MCF 10A (cell line): ENCODE measurements at regions not wholly inside any gene's neighbourhood (a gene's known extent, or its start where the extent isn't known, plus 50 kb on each side); places are given as distances from the start of the nearest gene placed in this dataset.

Experiments
- BruUV-seq: library from RNA; stranded (reverse); fragments of 400-500 nt; replicated peaks from 2 replicates; lab custom pipeline; 2021; lab: Mats Ljungman, UMichigan
- CTCF ChIA-PET: fragments of 300-600 bp; sonication (Branson Sonifier 250); formaldehyde crosslinking; extraction: SDS; loops from one replicate; lab custom pipeline; 2021; ENCODE audit warnings: antibody characterized with exemption, inconsistent platforms; lab: Yijun Ruan, JAX
- POLR2A ChIA-PET: fragments of 300-600, 350-650 bp; sonication (Branson Sonifier 250); formaldehyde crosslinking; extraction: SDS; loops from one replicate; lab custom pipeline; 2020; ENCODE audit warnings: antibody characterized with exemption, inconsistent platforms; lab: Yijun Ruan, JAX
- DNase-seq: peaks from one replicate; pipeline ENCODE4 v3.0.0-alpha.2; 2018; ENCODE audit not compliant: unreplicated experiment
- H3K27ac Mint-ChIP-seq: one replicate; pipeline ENCODE4 v1.8.0; 2022; ENCODE audit warnings: mild to moderate bottlenecking, low read depth, mixed read lengths; ENCODE audit not compliant: unreplicated experiment
- H3K27me3 Mint-ChIP-seq: one replicate; pipeline ENCODE4 v1.8.0; 2022; ENCODE audit warnings: mixed read lengths; ENCODE audit not compliant: insufficient read depth, unreplicated experiment
- H3K36me3 Mint-ChIP-seq: one replicate; pipeline ENCODE4 v1.8.0; 2022; ENCODE audit warnings: mild to moderate bottlenecking, moderate library complexity, mixed read lengths; ENCODE audit not compliant: insufficient read depth, unreplicated experiment
- H3K4me1 Mint-ChIP-seq: one replicate; pipeline ENCODE4 v1.8.0; 2022; ENCODE audit warnings: mixed read lengths; ENCODE audit not compliant: insufficient read depth, unreplicated experiment
- H3K4me3 Mint-ChIP-seq: one replicate; pipeline ENCODE4 v1.8.0; 2022; ENCODE audit warnings: mild to moderate bottlenecking, moderate library complexity, mixed read lengths; ENCODE audit not compliant: unreplicated experiment
- H3K9me3 Mint-ChIP-seq: one replicate; pipeline ENCODE4 v1.8.0; 2022; ENCODE audit warnings: mixed read lengths; ENCODE audit not compliant: unreplicated experiment
- intact Hi-C: fragments of 100-400 bp; cut with micrococcal nuclease; formaldehyde crosslinking; loops from 2 replicates; pipeline ENCODE4 v1.14.1; 2022
- TF ChIP-seq, protein P1 (sequence below): fragments of 200-600 bp; IDR thresholded peaks from one replicate; pipeline ENCODE4 v1.8.0; 2022; ENCODE audit warnings: antibody characterized with exemption, mild to moderate bottlenecking; ENCODE audit not compliant: unreplicated experiment

DNA sequence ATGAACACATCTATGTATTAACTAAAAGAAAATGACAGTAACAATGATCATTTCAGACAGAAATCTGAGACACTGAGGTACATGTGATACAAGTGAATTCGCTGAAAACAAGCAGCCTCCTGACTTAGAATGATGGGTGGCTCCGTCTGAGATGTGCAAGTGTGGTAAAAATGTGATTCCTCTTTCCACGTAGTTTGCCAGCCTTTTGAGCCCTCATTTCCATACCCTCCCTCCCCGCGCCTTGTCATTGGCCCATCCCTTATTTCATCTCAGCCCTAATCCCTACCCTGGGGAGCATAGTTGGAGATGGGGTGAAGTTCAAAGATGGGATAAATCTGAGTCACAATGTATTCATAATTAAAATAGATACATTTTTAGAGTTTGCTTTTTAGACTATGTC, 107.8 kb downstream of the BMP4 start:
- Mint-ChIP-seq H3K4me1 (peaks cover 16% of the 10 kb centered on the region), H3K9me3 (no peaks in the 10 kb centered on the region), H3K27me3 (no peaks in the 10 kb centered on the region), H3K27ac (no peak overlapping the region), H3K4me3 (no peak overlapping the region), H3K36me3 (no peaks in the 10 kb centered on the region)
- POLR2A ChIA-PET = no interaction called here
- no peak for DNase-seq
- BruUV-seq = no TSS peak
- intact Hi-C loops = no loop called here
- TF ChIP-seq, protein P1, sequence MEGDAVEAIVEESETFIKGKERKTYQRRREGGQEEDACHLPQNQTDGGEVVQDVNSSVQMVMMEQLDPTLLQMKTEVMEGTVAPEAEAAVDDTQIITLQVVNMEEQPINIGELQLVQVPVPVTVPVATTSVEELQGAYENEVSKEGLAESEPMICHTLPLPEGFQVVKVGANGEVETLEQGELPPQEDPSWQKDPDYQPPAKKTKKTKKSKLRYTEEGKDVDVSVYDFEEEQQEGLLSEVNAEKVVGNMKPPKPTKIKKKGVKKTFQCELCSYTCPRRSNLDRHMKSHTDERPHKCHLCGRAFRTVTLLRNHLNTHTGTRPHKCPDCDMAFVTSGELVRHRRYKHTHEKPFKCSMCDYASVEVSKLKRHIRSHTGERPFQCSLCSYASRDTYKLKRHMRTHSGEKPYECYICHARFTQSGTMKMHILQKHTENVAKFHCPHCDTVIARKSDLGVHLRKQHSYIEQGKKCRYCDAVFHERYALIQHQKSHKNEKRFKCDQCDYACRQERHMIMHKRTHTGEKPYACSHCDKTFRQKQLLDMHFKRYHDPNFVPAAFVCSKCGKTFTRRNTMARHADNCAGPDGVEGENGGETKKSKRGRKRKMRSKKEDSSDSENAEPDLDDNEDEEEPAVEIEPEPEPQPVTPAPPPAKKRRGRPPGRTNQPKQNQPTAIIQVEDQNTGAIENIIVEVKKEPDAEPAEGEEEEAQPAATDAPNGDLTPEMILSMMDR = no peak
- CTCF ChIA-PET = no interaction called here

DNA sequence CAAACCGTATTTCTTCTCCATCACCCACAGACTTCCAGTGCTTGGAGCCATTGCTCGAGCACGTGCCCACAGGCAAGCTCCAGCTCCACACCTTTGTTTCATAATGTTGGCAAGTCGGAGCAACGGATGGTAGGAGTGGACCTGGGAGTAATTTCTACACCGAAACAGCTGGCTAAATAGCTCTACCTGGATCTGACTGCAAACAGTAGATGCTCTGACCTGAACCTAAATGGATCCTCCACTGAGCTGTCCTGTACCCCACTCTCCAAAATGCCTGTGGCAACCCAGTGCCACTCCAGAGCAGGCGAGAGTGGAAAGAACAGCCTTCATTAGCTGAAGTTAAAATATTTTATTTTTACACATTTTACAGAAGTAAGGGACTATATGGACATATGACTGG, 108.7 kb downstream of the BMP4 start:
- DNase-seq = no peak
- Mint-ChIP-seq H3K27ac (no peak overlapping the region), H3K9me3 (no peaks in the 10 kb centered on the region), H3K36me3 (no peaks in the 10 kb centered on the region), H3K27me3 (no peaks in the 10 kb centered on the region), H3K4me1 (peaks cover 16% of the 10 kb centered on the region), H3K4me3 (no peak overlapping the region)
- CTCF ChIA-PET = no interaction called here
- TF ChIP-seq, protein P1 = no peak
- intact Hi-C loops = no loop called here
- BruUV-seq = no TSS peak
- POLR2A ChIA-PET = no interaction called here

DNA sequence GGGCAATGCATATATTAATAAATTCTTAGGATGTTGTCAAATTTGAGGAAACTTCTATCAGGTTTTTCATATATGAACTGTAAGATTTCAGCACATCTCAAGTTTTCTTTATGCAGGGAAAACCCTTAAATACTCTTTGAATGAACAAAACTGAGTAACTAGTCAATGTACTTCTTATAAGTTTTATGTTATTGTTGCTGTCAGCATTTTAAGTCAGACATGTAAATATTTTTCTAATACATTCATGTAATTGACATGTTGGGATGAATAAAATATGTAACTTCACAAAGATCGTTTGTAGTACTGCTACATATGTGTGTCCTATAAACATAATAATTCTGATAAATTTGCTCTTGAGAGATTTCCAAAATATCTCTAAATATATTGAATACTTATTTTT, 109.6 kb downstream of the BMP4 start:
- Mint-ChIP-seq H3K27ac (no peak overlapping the region), H3K4me1 (peaks cover 16% of the 10 kb centered on the region), H3K36me3 (no peaks in the 10 kb centered on the region), H3K9me3 (no peaks in the 10 kb centered on the region), H3K4me3 (no peak overlapping the region), H3K27me3 (no peaks in the 10 kb centered on the region)
- ChIA-PET POLR2A (no interaction called here), CTCF (no interaction called here)
- no TSS peak for BruUV-seq
- intact Hi-C loops = no loop called here
- TF ChIP-seq, protein P1 = no peak
- DNase-seq = no peak

DNA sequence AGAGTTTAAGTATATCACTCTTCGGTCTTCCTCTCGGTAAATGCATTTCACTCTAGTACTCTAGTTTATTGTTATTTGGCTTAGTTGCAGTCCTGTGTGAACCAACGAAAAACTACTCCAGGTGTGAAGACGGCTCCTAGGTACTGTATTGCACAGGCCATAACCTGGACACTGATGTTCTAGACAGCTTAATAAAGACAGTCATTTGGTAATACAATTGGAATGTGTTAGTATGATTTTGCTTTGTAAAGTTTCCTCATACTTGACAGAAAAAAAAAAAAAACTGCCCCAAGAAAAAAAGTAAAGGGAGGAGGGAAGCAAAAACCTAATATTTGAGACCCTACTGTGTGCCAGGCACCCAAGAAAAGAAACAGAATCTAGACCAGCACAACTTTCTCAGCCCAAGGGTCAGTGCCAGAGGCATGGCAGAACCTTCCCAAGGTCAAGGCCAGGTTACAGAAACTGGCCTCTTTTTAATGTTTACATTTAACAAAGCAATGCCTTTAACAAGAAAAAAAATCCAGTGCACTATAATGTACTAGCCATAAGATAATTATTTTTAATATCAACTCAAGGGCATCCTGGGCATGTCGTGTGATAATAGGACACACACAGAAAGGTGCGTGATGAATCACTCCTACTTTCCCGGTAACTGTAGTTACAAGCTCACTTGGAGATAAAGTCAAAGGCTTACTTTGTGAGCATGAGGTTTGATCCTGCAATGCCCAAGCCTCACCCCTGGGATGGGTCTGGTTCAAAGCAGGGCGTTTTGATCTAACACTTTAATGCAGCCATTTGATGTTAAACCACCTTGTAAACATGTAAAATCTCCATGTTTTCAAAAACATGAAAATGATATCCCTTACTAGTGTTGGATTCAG, 110.6 kb downstream of the BMP4 start:
- H3K9me3 Mint-ChIP-seq = no peaks in the 10 kb centered on the region
- no peak for DNase-seq
- no peaks in the 10 kb centered on the region for H3K27me3 Mint-ChIP-seq
- no peaks in the 10 kb centered on the region for H3K36me3 Mint-ChIP-seq
- no peak overlapping the region for H3K4me3 Mint-ChIP-seq
- intact Hi-C loops = no loop called here
- ChIA-PET POLR2A (interaction anchor here (0.5 kb wide), 1 partner anchor 344 kb away, joined by 5 read pairs; no protein-coding TSS in a partner anchor), CTCF (interaction anchor here (0.7 kb wide), 2 partner anchors 12 to 297 kb away, joined by 3 to 4 read pairs; no protein-coding TSS in a partner anchor)
- no TSS peak for BruUV-seq
- H3K27ac Mint-ChIP-seq = no peak overlapping the region
- peaks cover 22% of the 10 kb centered on the region for H3K4me1 Mint-ChIP-seq
- TF ChIP-seq, protein P1 = no peak
